ENCODE measurements at regions not wholly inside any gene's neighbourhood (a gene's known extent, or its start where the extent isn't known, plus 50 kb on each side); places are given as distances from the start of the nearest gene placed in this dataset.

DNA sequence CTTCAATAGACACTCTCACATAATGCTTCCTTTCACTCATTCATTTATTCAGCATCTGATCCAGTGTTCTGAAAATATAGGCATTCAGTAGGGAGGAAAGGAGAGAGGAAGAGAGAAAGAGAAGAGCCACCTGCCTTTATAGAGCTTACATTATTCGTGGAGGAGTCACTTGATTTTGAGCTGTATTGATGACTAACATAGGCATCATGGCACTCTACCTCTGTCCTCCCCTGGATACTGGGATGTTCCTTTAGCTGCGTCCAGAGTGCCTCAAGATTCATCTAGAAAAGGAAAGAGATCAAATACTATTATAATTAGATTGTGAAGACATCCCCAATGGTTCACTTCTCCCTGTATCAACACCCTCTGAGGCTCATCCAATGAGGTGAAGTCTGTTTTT, 345.1 kb downstream of the SPATA31D1 start:
- Histone ChIP-seq H3K4me1 (ENCODE audit: control insufficient read depth, extremely low read depth, insufficient read depth, low read length) (peaks cover 6% of the 10 kb centered on the region), H3K36me3 (ENCODE audit: control insufficient read depth, insufficient read depth, low read length) (no peaks in the 10 kb centered on the region), H3K27me3 (ENCODE audit: control insufficient read depth, insufficient read depth, low read length) (no peaks in the 10 kb centered on the region), H3K27ac (ENCODE audit: insufficient read depth, low read length) (no peak overlapping the region), H3K9ac (ENCODE audit: insufficient read depth, low read length) (no peak overlapping the region), H3K79me2 (ENCODE audit: control insufficient read depth, insufficient read depth, low read length) (no peaks in the 10 kb centered on the region), H3K9me3 (ENCODE audit: control insufficient read depth, insufficient read depth, low read depth, low read length) (no peaks in the 10 kb centered on the region), H3K4me2 (ENCODE audit: extremely low read depth, insufficient read depth, low read length) (no peak overlapping the region), H2AFZ (ENCODE audit: low read length) (no peak overlapping the region), H4K20me1 (ENCODE audit: control insufficient read depth, extremely low read depth, insufficient read depth, low read length) (no peaks in the 10 kb centered on the region), H3K4me3 (replicated peaks in 1 of 4; ENCODE audit: control extremely low read depth in 1 of 4, insufficient read depth in 1 of 4, low read depth in 3 of 4, low read length in 4 of 4) (no peak overlapping the region)
- peak in 1 of 2 donors; percentile 23 for DNase-seq (ENCODE audit: low read depth in 2 of 2)
- TF ChIP-seq CTCF (conservative IDR thresholded peaks at IDR 0.05 in 1 of 2, IDR thresholded peaks at IDR 0.05 in 1 of 2; ENCODE audit: low read depth in 1 of 2, low read length in 2 of 2): no peak
- TF ChIP-seq EZH2 (IDR thresholded peaks at IDR 0.05; ENCODE audit: low read length, missing control alignments): no peak

- H3K9ac ChIP-seq (ENCODE audit: insufficient read depth, low read length): no peak overlapping the region
- no peak overlapping the region for H2AFZ ChIP-seq (ENCODE audit: low read length)
- H3K27ac ChIP-seq (ENCODE audit: insufficient read depth, low read length): no peak overlapping the region
- no peaks in the 10 kb centered on the region for H3K9me3 ChIP-seq (ENCODE audit: control insufficient read depth, insufficient read depth, low read depth, low read length)
- peaks cover 6% of the 10 kb centered on the region for H3K4me1 ChIP-seq (ENCODE audit: control insufficient read depth, extremely low read depth, insufficient read depth, low read length)
- H3K4me3 ChIP-seq (replicated peaks in 1 of 4; ENCODE audit: control extremely low read depth in 1 of 4, insufficient read depth in 1 of 4, low read depth in 3 of 4, low read length in 4 of 4): no peak overlapping the region
- no peaks in the 10 kb centered on the region for H3K27me3 ChIP-seq (ENCODE audit: control insufficient read depth, insufficient read depth, low read length)
- DNase-seq (ENCODE audit: low read depth in 2 of 2): peak; percentile 6 to 73
- TF ChIP-seq EZH2 (IDR thresholded peaks at IDR 0.05; ENCODE audit: low read length, missing control alignments) (no peak), CTCF (conservative IDR thresholded peaks at IDR 0.05 in 1 of 2, IDR thresholded peaks at IDR 0.05 in 1 of 2; ENCODE audit: low read depth in 1 of 2, low read length in 2 of 2) (no peak)
- H3K79me2 ChIP-seq (ENCODE audit: control insufficient read depth, insufficient read depth, low read length): no peaks in the 10 kb centered on the region
- no peak overlapping the region for H3K4me2 ChIP-seq (ENCODE audit: extremely low read depth, insufficient read depth, low read length)
- H4K20me1 ChIP-seq (ENCODE audit: control insufficient read depth, extremely low read depth, insufficient read depth, low read length): no peaks in the 10 kb centered on the region
- no peaks in the 10 kb centered on the region for H3K36me3 ChIP-seq (ENCODE audit: control insufficient read depth, insufficient read depth, low read length)
These were observed 345.7 kb downstream of the SPATA31D1 start for GRCh38 chr9:82334286-82334685.

- Histone ChIP-seq H3K27me3 (ENCODE audit: control insufficient read depth, insufficient read depth, low read length) (no peaks in the 10 kb centered on the region), H2AFZ (ENCODE audit: low read length) (no peak overlapping the region), H3K36me3 (ENCODE audit: control insufficient read depth, insufficient read depth, low read length) (no peaks in the 10 kb centered on the region), H3K9ac (ENCODE audit: insufficient read depth, low read length) (no peak overlapping the region), H3K4me1 (ENCODE audit: control insufficient read depth, extremely low read depth, insufficient read depth, low read length) (peaks cover 3% of the 10 kb centered on the region), H3K79me2 (ENCODE audit: control insufficient read depth, insufficient read depth, low read length) (no peaks in the 10 kb centered on the region), H3K4me3 (replicated peaks in 1 of 4; ENCODE audit: control extremely low read depth in 1 of 4, insufficient read depth in 1 of 4, low read depth in 3 of 4, low read length in 4 of 4) (no peak overlapping the region), H4K20me1 (ENCODE audit: control insufficient read depth, extremely low read depth, insufficient read depth, low read length) (no peaks in the 10 kb centered on the region), H3K27ac (ENCODE audit: insufficient read depth, low read length) (no peak overlapping the region), H3K4me2 (ENCODE audit: extremely low read depth, insufficient read depth, low read length) (no peak overlapping the region), H3K9me3 (ENCODE audit: control insufficient read depth, insufficient read depth, low read depth, low read length) (no peaks in the 10 kb centered on the region)
- DNase-seq (ENCODE audit: low read depth in 2 of 2): no peak
- TF ChIP-seq CTCF (conservative IDR thresholded peaks at IDR 0.05 in 1 of 2, IDR thresholded peaks at IDR 0.05 in 1 of 2; ENCODE audit: low read depth in 1 of 2, low read length in 2 of 2) (no peak), EZH2 (IDR thresholded peaks at IDR 0.05; ENCODE audit: low read length, missing control alignments) (no peak)
These were observed 348.8 kb downstream of the SPATA31D1 start for GRCh38 chr9:82337351-82337750.
